ENCODE measurements at regions not wholly inside any gene's neighbourhood (a gene's known extent, or its start where the extent isn't known, plus 50 kb on each side); places are given as distances from the start of the nearest gene placed in this dataset.

- no peak for TF ChIP-seq MIER3 (CRISPR knock-in tag; IDR thresholded peaks at IDR 0.05; ENCODE audit: borderline replicate concordance)
- TF ChIP-seq TAF15 (IDR thresholded peaks at IDR 0.05; ENCODE audit: low read depth, low read length, poor library complexity, severe bottlenecking), result no peak
- TF ChIP-seq ZNF773 (CRISPR knock-in tag; IDR thresholded peaks at IDR 0.05; ENCODE audit: borderline replicate concordance), result no peak
- TF ChIP-seq SNRNP70 (IDR thresholded peaks at IDR 0.05; ENCODE audit: low read depth, low read length), result no peak
- no peak for TF ChIP-seq ZIK1 (CRISPR knock-in tag; IDR thresholded peaks at IDR 0.05; ENCODE audit: borderline replicate concordance, low read depth)
- TF ChIP-seq ZNF264 (CRISPR knock-in tag; IDR thresholded peaks at IDR 0.05), result no peak
- TF ChIP-seq MIXL1 (CRISPR knock-in tag; IDR thresholded peaks at IDR 0.05), result no peak
Observed at GRCh38 chr1:219990782-219991510, 55.4 kb downstream of the EPRS1 start (continued).

- Histone ChIP-seq H3K9ac (ENCODE audit: insufficient read depth, low read depth, low read length) (no peak overlapping the region), H3K4me1 (ENCODE audit: insufficient read depth, low read length) (peaks cover 22% of the 10 kb centered on the region), H3K79me2 (ENCODE audit: insufficient read depth, low read length) (no peaks in the 10 kb centered on the region), H4K20me1 (ENCODE audit: insufficient read depth, low read length) (no peaks in the 10 kb centered on the region), H3K4me3 (replicated peaks in 1 of 3; ENCODE audit: insufficient read depth in 1 of 3, low read depth in 2 of 3, low read length in 3 of 3) (no peak overlapping the region), H3K4me2 (ENCODE audit: low read depth, low read length) (no peak overlapping the region), H3K9me3 (ENCODE audit: low read length) (no peaks in the 10 kb centered on the region), H3K27ac (ENCODE audit: extremely low read length, insufficient read depth, low read length) (no peak overlapping the region), H3K36me3 (replicated peaks in 1 of 2; ENCODE audit: control insufficient read depth in 1 of 2, insufficient read depth in 2 of 2, low read length in 2 of 2) (peaks cover 5 to 36% of the 10 kb centered on the region in 2 experiments), H3K27me3 (ENCODE audit: control insufficient read depth in 1 of 2, insufficient read depth in 2 of 2, low read length in 2 of 2) (no peaks in the 10 kb centered on the region), H2AFZ (ENCODE audit: low read length) (no peak overlapping the region)
- DNase-seq (ENCODE audit: low spot score), result no peak
- in situ Hi-C loops (cut with HindIII; ENCODE audit: extremely low pct_ligation_motif_present, low pct_unique_long_range_greater_than_20kb) (no loop called here), intact Hi-C loops (cut with micrococcal nuclease; ENCODE audit: unreplicated experiment) (loop anchor here (5.0 kb wide), 2 partner anchors 112 to 152 kb away; no protein-coding TSS in a partner anchor)
- no peak for FAIRE-seq
- 74% methylated on average over 4 of the region's 4 CpGs for WGBS (ENCODE audit: low lambda C conversion rate)
- ChIA-PET POLR2A (interaction anchor here (2.2 kb wide), 1 partner anchor 64 kb away, joined by 5 read pairs; no protein-coding TSS in a partner anchor), CTCF (ENCODE audit: low intra/inter-chr PET ratio, low total read pairs) (no interaction called here)
- ATAC-seq, result no peak
- no TSS peak for BruUV-seq (replicated peaks)
- TF ChIP-seq ZNF850 (CRISPR knock-in tag; conservative IDR thresholded peaks at IDR 0.05) (no peak), ZNF451 (CRISPR knock-in tag; IDR thresholded peaks at IDR 0.05) (no peak), ZFYVE20 (CRISPR knock-in tag; IDR thresholded peaks at IDR 0.05; ENCODE audit: borderline replicate concordance, low read depth) (no peak)
Observed at GRCh38 chr1:219989766-219990165, 56.5 kb downstream of the EPRS1 start.

Measured in HepG2 (cell line).